Trophoblast cell (in vitro differentiated cells and primary cell): ENCODE measurements at regions not wholly inside any gene's neighbourhood (a gene's known extent, or its start where the extent isn't known, plus 50 kb on each side); places are given as distances from the start of the nearest gene placed in this dataset.

ENCODE experiments used
- DNase-seq, 2 donors: peaks; one replicate each; pipeline ENCODE4 v3.0.0-alpha.2; 2016
- H2AFZ ChIP-seq: 2 replicates; pipeline ENCODE4 v1.6.1; 2013; ENCODE audit warnings: low read length, moderate library complexity, mild to moderate bottlenecking; ENCODE audit not compliant: insufficient read depth, poor library complexity
- H2AK5ac ChIP-seq: 2 replicates; pipeline ENCODE4 v1.6.1; 2013; ENCODE audit warnings: mild to moderate bottlenecking, low read length
- H2BK120ac ChIP-seq: 2 replicates; pipeline ENCODE4 v1.6.1; 2013; ENCODE audit warnings: low read length, mild to moderate bottlenecking, moderate library complexity; ENCODE audit not compliant: insufficient read depth, poor library complexity
- H2BK12ac ChIP-seq: 2 replicates; pipeline ENCODE4 v1.6.1; 2013; ENCODE audit warnings: mild to moderate bottlenecking, low read length, moderate library complexity
- H2BK5ac ChIP-seq: 2 replicates; pipeline ENCODE4 v1.6.1; 2013; ENCODE audit warnings: low read length, low read depth, moderate library complexity, mild to moderate bottlenecking; ENCODE audit not compliant: poor library complexity
- H3K14ac ChIP-seq: 2 replicates; pipeline ENCODE4 v1.6.1; 2013; ENCODE audit warnings: mild to moderate bottlenecking, low read length
- H3K18ac ChIP-seq: 2 replicates; pipeline ENCODE4 v1.6.1; 2013; ENCODE audit warnings: mild to moderate bottlenecking, low read length
- H3K23ac ChIP-seq: 2 replicates; pipeline ENCODE4 v1.6.1; 2013; ENCODE audit warnings: low read length
- H3K27ac ChIP-seq: 2 replicates; pipeline ENCODE4 v1.5.1; 2013; ENCODE audit warnings: low read depth, mild to moderate bottlenecking, inconsistent platforms, low read length, moderate library complexity
- H3K27me3 ChIP-seq: 2 replicates; pipeline ENCODE4 v1.6.1; 2013; ENCODE audit warnings: inconsistent platforms, mild to moderate bottlenecking, low read length, moderate library complexity; ENCODE audit not compliant: insufficient read depth
- H3K36me3 ChIP-seq, 2 experiments: 1 replicate in 1 of 2; 2 replicates in 1 of 2; pipeline ENCODE4 v1.6.1; 2013; ENCODE audit warnings: low read length in 2 of 2, mild to moderate bottlenecking in 2 of 2, moderate library complexity in 1 of 2; ENCODE audit not compliant: insufficient read depth in 2 of 2, control insufficient read depth in 1 of 2
- H3K4ac ChIP-seq: 2 replicates; pipeline ENCODE4 v1.6.1; 2013; ENCODE audit warnings: low read depth, mild to moderate bottlenecking, low read length, moderate library complexity
- H3K4me1 ChIP-seq, 2 experiments: 1 replicate in 1 of 2; 2 replicates in 1 of 2; pipeline ENCODE4 v1.6.1; 2013; ENCODE audit warnings: low read length in 2 of 2, mild to moderate bottlenecking in 2 of 2, moderate library complexity in 1 of 2; ENCODE audit not compliant: insufficient read depth in 2 of 2, control insufficient read depth in 1 of 2
- H3K4me2 ChIP-seq: 2 replicates; pipeline ENCODE4 v1.6.1; 2013; ENCODE audit warnings: inconsistent platforms, mild to moderate bottlenecking, low read length, moderate library complexity
- H3K4me3 ChIP-seq: 2 replicates; pipeline ENCODE4 v1.5.1; 2013; ENCODE audit warnings: mild to moderate bottlenecking, low read depth, low read length, inconsistent platforms
- H3K79me1 ChIP-seq: one replicate; pipeline ENCODE4 v1.6.1; 2013; ENCODE audit warnings: low read length
- H3K79me2 ChIP-seq: 2 replicates; pipeline ENCODE4 v1.6.1; 2013; ENCODE audit warnings: low read length, mild to moderate bottlenecking; ENCODE audit not compliant: control insufficient read depth, insufficient read depth, poor library complexity
- H3K9ac ChIP-seq: 2 replicates; pipeline ENCODE4 v1.6.1; 2013; ENCODE audit warnings: mild to moderate bottlenecking, low read length
- H3K9me3 ChIP-seq: 2 replicates; pipeline ENCODE4 v1.6.1; 2013; ENCODE audit warnings: low read depth, mild to moderate bottlenecking, control low read depth, inconsistent platforms, low read length; ENCODE audit not compliant: insufficient read depth
- H4K12ac ChIP-seq: 2 replicates; pipeline ENCODE4 v1.6.1; 2013; ENCODE audit warnings: low read depth, mild to moderate bottlenecking, low read length, moderate library complexity
- H4K8ac ChIP-seq: 2 replicates; pipeline ENCODE4 v1.6.1; 2013; ENCODE audit warnings: low read depth, mild to moderate bottlenecking, low read length, moderate library complexity
- H4K91ac ChIP-seq: one replicate; pipeline ENCODE4 v1.6.1; 2013; ENCODE audit warnings: low read depth, mild to moderate bottlenecking, low read length, moderate library complexity
- WGBS: extraction: QIAGEN DNeasy Blood & Tissue Kit; methylation state at CpG from one replicate; pipeline ENCODE4 v1.1.7; 2013; ENCODE audit warnings: missing lambda C conversion rate; ENCODE audit not compliant: insufficient read length, insufficient coverage; ENCODE audit errors: extremely low coverage; 5-methylcytosine and 5-hydroxymethylcytosine counted together

DNA sequence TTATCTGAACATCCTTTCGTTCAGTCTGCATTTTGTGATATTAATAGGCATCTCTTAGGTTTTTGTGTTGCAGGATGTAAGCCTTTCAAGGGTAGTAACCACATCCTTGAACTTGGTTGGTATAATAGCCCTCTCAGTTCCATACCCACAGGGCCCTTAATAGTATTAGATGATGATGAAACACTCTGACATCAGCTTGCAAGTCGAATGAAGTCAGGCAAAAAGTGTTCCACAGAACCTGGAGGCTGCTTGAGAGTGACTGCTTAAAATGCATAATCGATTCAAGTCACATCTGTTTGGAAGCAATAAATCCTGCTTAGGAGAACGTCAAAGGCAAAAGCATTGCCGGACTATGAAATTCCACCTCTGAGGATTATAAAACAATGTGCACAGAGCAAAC lies 415.6 kb upstream of the KAZN start:
- Histone ChIP-seq H4K12ac (no peak overlapping the region), H3K79me2 (no peaks in the 10 kb centered on the region), H2BK120ac (no peak overlapping the region), H3K9ac (no peak overlapping the region), H3K4ac (no peak overlapping the region), H3K4me2 (no peak overlapping the region), H3K23ac (no peak overlapping the region), H2AK5ac (no peak overlapping the region), H3K4me3 (no peak overlapping the region), H2AFZ (no peak overlapping the region), H3K36me3 (no peaks in the 10 kb centered on the region), H3K79me1 (no peaks in the 10 kb centered on the region), H3K27me3 (no peaks in the 10 kb centered on the region), H3K18ac (no peak overlapping the region), H3K4me1 (no peaks in the 10 kb centered on the region), H3K27ac (no peak overlapping the region), H3K9me3 (no peaks in the 10 kb centered on the region), H4K8ac (no peak overlapping the region), H3K14ac (no peak overlapping the region), H2BK12ac (no peak overlapping the region), H4K91ac (no peak overlapping the region), H2BK5ac (no peak overlapping the region)
- no CpG with 5 or more reads among the region's 5 CpGs for WGBS
- DNase-seq: no peak

DNA sequence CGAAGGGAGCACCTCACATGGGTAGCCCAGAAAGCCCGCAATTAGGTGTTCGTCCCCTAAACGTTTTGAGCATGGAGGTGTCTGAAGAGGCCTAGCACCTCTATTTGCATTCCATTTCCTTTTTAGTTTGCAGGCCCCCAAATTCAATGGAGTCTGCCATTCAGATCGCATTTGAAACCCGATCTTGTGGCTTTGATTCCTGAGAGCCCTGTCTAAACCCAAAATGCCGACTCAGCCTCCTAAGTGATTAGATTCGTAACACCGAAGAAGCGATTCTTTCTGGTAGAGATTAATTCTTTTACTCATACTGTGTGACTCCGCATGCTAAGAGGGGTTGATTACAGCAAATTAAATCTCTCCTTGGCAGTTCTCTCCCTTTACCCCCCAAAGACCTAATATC lies 415.2 kb upstream of the KAZN start:
- H4K12ac ChIP-seq: no peak overlapping the region
- no peaks in the 10 kb centered on the region for H3K36me3 ChIP-seq
- no peak overlapping the region for H2AK5ac ChIP-seq
- H3K27ac ChIP-seq: no peak overlapping the region
- no peaks in the 10 kb centered on the region for H3K27me3 ChIP-seq
- H3K79me2 ChIP-seq: no peaks in the 10 kb centered on the region
- H3K23ac ChIP-seq: no peak overlapping the region
- H2AFZ ChIP-seq: no peak overlapping the region
- no peak overlapping the region for H3K4me3 ChIP-seq
- no peak overlapping the region for H4K8ac ChIP-seq
- no peak overlapping the region for H4K91ac ChIP-seq
- no peak overlapping the region for H3K9ac ChIP-seq
- no peak overlapping the region for H2BK5ac ChIP-seq
- H3K4ac ChIP-seq: no peak overlapping the region
- no peak overlapping the region for H2BK12ac ChIP-seq
- no peak overlapping the region for H2BK120ac ChIP-seq
- H3K9me3 ChIP-seq: no peaks in the 10 kb centered on the region
- H3K4me1 ChIP-seq: no peaks in the 10 kb centered on the region
- WGBS: no CpG with 5 or more reads among the region's 11 CpGs
- H3K14ac ChIP-seq: no peak overlapping the region
- no peak overlapping the region for H3K4me2 ChIP-seq
- no peak overlapping the region for H3K18ac ChIP-seq
- no peak for DNase-seq
- no peaks in the 10 kb centered on the region for H3K79me1 ChIP-seq

GRCh38 chr1:14184454-14184853 lies 414.0 kb upstream of the KAZN start:
- no peak for DNase-seq

GRCh38 chr1:14189381-14189780 lies 409.1 kb upstream of the KAZN start:
- H3K9ac ChIP-seq: no peak overlapping the region
- no peak overlapping the region for H3K18ac ChIP-seq
- no peak overlapping the region for H2AFZ ChIP-seq
- H2BK12ac ChIP-seq: no peak overlapping the region
- H3K4me1 ChIP-seq: peaks cover 2 to 4% of the 10 kb centered on the region in 2 experiments
- H3K36me3 ChIP-seq: no peaks in the 10 kb centered on the region
- H3K79me1 ChIP-seq: no peaks in the 10 kb centered on the region
- no peak overlapping the region for H3K14ac ChIP-seq
- no peaks in the 10 kb centered on the region for H3K9me3 ChIP-seq
- H4K91ac ChIP-seq: no peak overlapping the region
- H4K12ac ChIP-seq: no peak overlapping the region
- no peak overlapping the region for H3K27ac ChIP-seq
- no peak overlapping the region for H2BK120ac ChIP-seq
- DNase-seq: peak; percentile 47 to 64
- H2AK5ac ChIP-seq: no peak overlapping the region
- H3K4ac ChIP-seq: no peak overlapping the region
- no peak overlapping the region for H4K8ac ChIP-seq
- WGBS: no CpG with 5 or more reads among the region's 4 CpGs
- no peaks in the 10 kb centered on the region for H3K27me3 ChIP-seq
- H3K4me2 ChIP-seq: no peak overlapping the region
- H3K79me2 ChIP-seq: no peaks in the 10 kb centered on the region
- no peak overlapping the region for H3K23ac ChIP-seq
- H2BK5ac ChIP-seq: no peak overlapping the region
- no peak overlapping the region for H3K4me3 ChIP-seq

More at GRCh38 chr1:14184454-14184853, 414.0 kb upstream of the KAZN start:
- Histone ChIP-seq H3K79me2 (no peaks in the 10 kb centered on the region), H3K14ac (no peak overlapping the region), H3K18ac (no peak overlapping the region), H3K4ac (no peak overlapping the region), H3K79me1 (no peaks in the 10 kb centered on the region), H3K36me3 (no peaks in the 10 kb centered on the region), H2BK12ac (no peak overlapping the region), H3K4me3 (no peak overlapping the region), H3K4me1 (peaks cover 0 to 1% of the 10 kb centered on the region in 2 experiments), H4K8ac (no peak overlapping the region), H2BK5ac (no peak overlapping the region), H2AFZ (no peak overlapping the region), H2AK5ac (no peak overlapping the region), H3K23ac (no peak overlapping the region), H3K27ac (no peak overlapping the region), H3K4me2 (no peak overlapping the region), H3K9ac (no peak overlapping the region), H4K12ac (no peak overlapping the region), H3K9me3 (no peaks in the 10 kb centered on the region), H2BK120ac (no peak overlapping the region), H4K91ac (no peak overlapping the region), H3K27me3 (no peaks in the 10 kb centered on the region)
- WGBS: no CpG with 5 or more reads among the region's 6 CpGs
